CD14-positive monocyte (primary cell): ENCODE measurements at regions not wholly inside any gene's neighbourhood (a gene's known extent, or its start where the extent isn't known, plus 50 kb on each side); places are given as distances from the start of the nearest gene placed in this dataset.

Source experiments
- DNase-seq, 3 donors: peaks; one replicate each; pipeline ENCODE4 v3.0.0-alpha.2; 2011 to 2022
- H2AFZ ChIP-seq: 2 replicates; pipeline ENCODE4 v1.6.0; 2012; ENCODE audit warnings: mild to moderate bottlenecking, low read depth, low read length, inconsistent platforms; ENCODE audit not compliant: insufficient read depth, poor library complexity, severe bottlenecking
- H3K27ac ChIP-seq, 2 donors: 1 replicate in 1 of 2; 2 replicates in 1 of 2; pipeline ENCODE4 v1.5.1; 2012 to 2013; ENCODE audit warnings: low read length in 2 of 2, control low read depth in 1 of 2, inconsistent platforms in 1 of 2, low read depth in 1 of 2, mild to moderate bottlenecking in 1 of 2
- H3K27me3 ChIP-seq, 2 donors: one replicate each; pipeline versions ENCODE4 v1.6.0 to v1.6.1; 2011 to 2013; ENCODE audit warnings: low read length in 2 of 2; ENCODE audit not compliant: control insufficient read depth in 2 of 2, insufficient read depth in 2 of 2
- H3K36me3 ChIP-seq, 2 donors: replicated peaks in 1 of 2; 1 replicate in 1 of 2; 2 replicates in 1 of 2; pipeline versions ENCODE4 v1.5.1 to v1.6.1; 2012 to 2013; ENCODE audit warnings: low read length in 2 of 2, control low read depth in 1 of 2, inconsistent platforms in 1 of 2, mild to moderate bottlenecking in 1 of 2; ENCODE audit not compliant: insufficient read depth in 2 of 2, control insufficient read depth in 1 of 2
- H3K4me1 ChIP-seq, 2 donors: 1 replicate in 1 of 2; 2 replicates in 1 of 2; pipeline versions ENCODE4 v1.5.1 to v1.6.1; 2012 to 2013; ENCODE audit warnings: low read length in 2 of 2, control low read depth in 1 of 2, inconsistent platforms in 1 of 2, mild to moderate bottlenecking in 1 of 2, moderate library complexity in 1 of 2; ENCODE audit not compliant: insufficient read depth in 2 of 2, control insufficient read depth in 1 of 2
- H3K4me2 ChIP-seq: replicated peaks from 2 replicates; pipeline ENCODE3; 2012; ENCODE audit warnings: low read length, moderate library complexity, mild to moderate bottlenecking; ENCODE audit not compliant: poor library complexity, severe bottlenecking; ENCODE audit errors: extremely low read depth
- H3K4me3 ChIP-seq, 3 experiments: fragments of 200-600 bp in 1 of 3; sonication (generic) in 1 of 3; replicated peaks in 1 of 3; 1 replicate in 2 of 3; 2 replicates in 1 of 3; pipeline ENCODE4 v1.5.1; 2011 to 2013; ENCODE audit warnings: low read length in 3 of 3, mild to moderate bottlenecking in 3 of 3, control low read depth in 2 of 3, low read depth in 2 of 3, inconsistent platforms in 1 of 3, moderate library complexity in 1 of 3
- H3K79me2 ChIP-seq: 2 replicates; pipeline ENCODE4 v1.6.0; 2012; ENCODE audit warnings: mild to moderate bottlenecking, control low read depth, inconsistent platforms, low read length, moderate library complexity; ENCODE audit not compliant: insufficient read depth
- H3K9ac ChIP-seq: 2 replicates; pipeline ENCODE4 v1.6.0; 2017; ENCODE audit warnings: low read length, mild to moderate bottlenecking; ENCODE audit not compliant: insufficient read depth, poor library complexity, severe bottlenecking
- H3K9me3 ChIP-seq, 2 donors: replicated peaks in 1 of 2; 1 replicate in 1 of 2; 2 replicates in 1 of 2; pipeline versions ENCODE4 v1.5.1 to v1.6.1; 2012 to 2013; ENCODE audit warnings: low read length in 2 of 2, control low read depth in 1 of 2; ENCODE audit not compliant: control insufficient read depth in 1 of 2, insufficient read depth in 1 of 2
- H4K20me1 ChIP-seq: 2 replicates; pipeline ENCODE4 v1.6.0; 2012; ENCODE audit warnings: mild to moderate bottlenecking, low read length, control low read depth, moderate library complexity; ENCODE audit not compliant: insufficient read depth
- H3K27ac Mint-ChIP-seq, 7 donors: one replicate each; pipeline ENCODE4 v1.8.0; 2020; ENCODE audit warnings: mild to moderate bottlenecking in 7 of 7, mixed read lengths in 7 of 7, moderate library complexity in 6 of 7, inconsistent platforms in 2 of 7
- H3K27me3 Mint-ChIP-seq, 3 donors: one replicate each; pipeline ENCODE4 v1.8.0; 2021 to 2022; ENCODE audit warnings: low read depth in 3 of 3, mild to moderate bottlenecking in 3 of 3, mixed read lengths in 3 of 3, moderate library complexity in 3 of 3, inconsistent platforms in 1 of 3
- H3K36me3 Mint-ChIP-seq, 2 donors: one replicate each; pipeline ENCODE4 v1.8.0; 2020; ENCODE audit warnings: mixed read lengths in 2 of 2, inconsistent platforms in 1 of 2, mild to moderate bottlenecking in 1 of 2
- H3K4me1 Mint-ChIP-seq: one replicate; pipeline ENCODE4 v1.8.0; 2020; ENCODE audit warnings: mild to moderate bottlenecking, mixed read lengths
- H3K4me3 Mint-ChIP-seq, 2 donors: one replicate each; pipeline ENCODE4 v1.8.0; 2020; ENCODE audit warnings: mild to moderate bottlenecking in 2 of 2, mixed read lengths in 2 of 2, moderate library complexity in 1 of 2
- H3K9me3 Mint-ChIP-seq, 7 donors: one replicate each; pipeline ENCODE4 v1.8.0; 2020 to 2022; ENCODE audit warnings: mixed read lengths in 7 of 7, mild to moderate bottlenecking in 6 of 7, moderate library complexity in 6 of 7, inconsistent platforms in 2 of 7
- WGBS: methylation state at CpG from one replicate; pipeline ENCODE4 v1.1.5; 2013; ENCODE audit warnings: missing lambda C conversion rate; ENCODE audit not compliant: insufficient coverage; 5-methylcytosine and 5-hydroxymethylcytosine counted together
- intact Hi-C, 2 donors: fragments of 100-400 bp; cut with micrococcal nuclease; formaldehyde crosslinking; loops; one replicate each; pipeline versions ENCODE4 v1.15.0 to v1.15.1; 2023
- TF ChIP-seq, protein P1 (sequence below): fragments of 200-600 bp; IDR thresholded peaks from one replicate; pipeline ENCODE4 v1.8.0; 2022; ENCODE audit warnings: antibody characterized with exemption, mild to moderate bottlenecking

GRCh38 chr14:87343652-87344051 is 649.3 kb downstream of the GALC start:
- no CpG with 5 or more reads among the region's 3 CpGs for WGBS
- H3K4me2 ChIP-seq = no peak overlapping the region
- no peaks in the 10 kb centered on the region for H3K79me2 ChIP-seq
- Mint-ChIP-seq H3K9me3 (peaks cover 0 to 10% (median 3%) of the 10 kb centered on the region in 7 donors), H3K36me3 (no peaks in the 10 kb centered on the region), H3K4me3 (no peak overlapping the region), H3K27ac (no peak overlapping the region), H3K27me3 (no peaks in the 10 kb centered on the region), H3K4me1 (no peaks in the 10 kb centered on the region)
- H3K4me1 ChIP-seq = no peaks in the 10 kb centered on the region
- H3K9ac ChIP-seq = no peak overlapping the region
- no peaks in the 10 kb centered on the region for H3K27me3 ChIP-seq
- peaks cover 12 to 40% of the 10 kb centered on the region in 2 donors for H3K9me3 ChIP-seq
- TF ChIP-seq, protein P1, sequence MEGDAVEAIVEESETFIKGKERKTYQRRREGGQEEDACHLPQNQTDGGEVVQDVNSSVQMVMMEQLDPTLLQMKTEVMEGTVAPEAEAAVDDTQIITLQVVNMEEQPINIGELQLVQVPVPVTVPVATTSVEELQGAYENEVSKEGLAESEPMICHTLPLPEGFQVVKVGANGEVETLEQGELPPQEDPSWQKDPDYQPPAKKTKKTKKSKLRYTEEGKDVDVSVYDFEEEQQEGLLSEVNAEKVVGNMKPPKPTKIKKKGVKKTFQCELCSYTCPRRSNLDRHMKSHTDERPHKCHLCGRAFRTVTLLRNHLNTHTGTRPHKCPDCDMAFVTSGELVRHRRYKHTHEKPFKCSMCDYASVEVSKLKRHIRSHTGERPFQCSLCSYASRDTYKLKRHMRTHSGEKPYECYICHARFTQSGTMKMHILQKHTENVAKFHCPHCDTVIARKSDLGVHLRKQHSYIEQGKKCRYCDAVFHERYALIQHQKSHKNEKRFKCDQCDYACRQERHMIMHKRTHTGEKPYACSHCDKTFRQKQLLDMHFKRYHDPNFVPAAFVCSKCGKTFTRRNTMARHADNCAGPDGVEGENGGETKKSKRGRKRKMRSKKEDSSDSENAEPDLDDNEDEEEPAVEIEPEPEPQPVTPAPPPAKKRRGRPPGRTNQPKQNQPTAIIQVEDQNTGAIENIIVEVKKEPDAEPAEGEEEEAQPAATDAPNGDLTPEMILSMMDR = no peak
- no peak overlapping the region for H3K4me3 ChIP-seq
- intact Hi-C loops = no loop called here
- no peak for DNase-seq
- H2AFZ ChIP-seq = no peak overlapping the region
- H4K20me1 ChIP-seq = no peaks in the 10 kb centered on the region
- no peak overlapping the region for H3K27ac ChIP-seq
- no peaks in the 10 kb centered on the region for H3K36me3 ChIP-seq

DNA sequence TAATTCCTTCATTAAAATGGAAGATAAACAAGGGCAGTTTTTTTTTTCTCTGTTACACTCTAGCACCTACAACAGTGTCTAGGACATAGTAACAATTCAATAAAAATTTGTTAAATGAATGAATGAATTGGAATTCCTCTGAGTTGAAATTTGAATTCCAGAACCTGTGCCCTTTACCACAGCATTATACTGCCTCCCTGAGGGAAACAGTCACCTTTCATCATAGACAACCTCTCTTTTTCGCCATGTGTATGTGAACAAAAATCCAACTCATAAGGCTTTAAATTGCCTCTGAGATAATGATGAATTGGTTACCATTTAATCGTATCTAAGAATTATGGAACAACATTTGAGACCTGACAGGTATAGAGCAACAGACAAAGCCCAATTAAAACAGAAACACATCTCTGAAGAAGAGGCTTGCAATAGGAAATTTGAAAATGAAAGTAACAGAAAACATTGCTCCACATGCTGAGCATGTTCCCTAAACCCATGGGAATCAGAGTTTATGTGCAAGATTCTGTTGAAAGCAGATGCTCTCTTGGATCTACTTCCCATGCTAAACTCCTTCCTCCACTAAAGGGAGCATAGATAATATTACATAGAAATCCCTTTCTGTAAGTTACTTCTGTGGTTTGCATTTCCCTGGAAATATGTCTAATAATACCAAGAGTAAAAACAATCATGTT is 657.8 kb downstream of the GALC start:
- Histone ChIP-seq H3K27ac (no peak overlapping the region), H4K20me1 (no peaks in the 10 kb centered on the region), H3K27me3 (no peaks in the 10 kb centered on the region), H3K4me2 (no peak overlapping the region), H3K9me3 (peaks cover 4 to 10% of the 10 kb centered on the region in 2 donors), H2AFZ (no peak overlapping the region), H3K9ac (no peak overlapping the region), H3K79me2 (no peaks in the 10 kb centered on the region), H3K36me3 (no peaks in the 10 kb centered on the region), H3K4me3 (no peak overlapping the region), H3K4me1 (no peaks in the 10 kb centered on the region)
- no peak overlapping the region for H3K4me3 Mint-ChIP-seq
- intact Hi-C loops = no loop called here
- no peaks in the 10 kb centered on the region for H3K36me3 Mint-ChIP-seq
- H3K27me3 Mint-ChIP-seq = no peaks in the 10 kb centered on the region
- no peak for DNase-seq
- H3K9me3 Mint-ChIP-seq = peaks cover 0 to 4% (median 1%) of the 10 kb centered on the region in 7 donors
- WGBS = no CpG with 5 or more reads among the region's 2 CpGs
- no peaks in the 10 kb centered on the region for H3K4me1 Mint-ChIP-seq
- no peak overlapping the region for H3K27ac Mint-ChIP-seq
- TF ChIP-seq, protein P1 = no peak
